ENCODE measurements at regions not wholly inside any gene's neighbourhood (a gene's known extent, or its start where the extent isn't known, plus 50 kb on each side); places are given as distances from the start of the nearest gene placed in this dataset.

GRCh38 chr5:168211936-168212335, 79.5 kb upstream of the WWC1 start:
- no peak overlapping the region for H3K4me3 ChIP-seq (ENCODE audit: low read length)
- no peak for TF ChIP-seq CTCF (IDR thresholded peaks at IDR 0.05; ENCODE audit: insufficient read depth, low read depth, low read length, missing control alignments)
- no peak for DNase-seq (ENCODE audit: low read depth)

- DNase-seq (ENCODE audit: low read depth): no peak
- TF ChIP-seq CTCF (IDR thresholded peaks at IDR 0.05; ENCODE audit: insufficient read depth, low read depth, low read length, missing control alignments): no peak
Measured at GRCh38 chr5:168214071-168214470, 77.4 kb upstream of the WWC1 start.

GRCh38 chr5:168214886-168215285, 76.6 kb upstream of the WWC1 start:
- no peak for DNase-seq (ENCODE audit: low read depth)
- TF ChIP-seq CTCF (IDR thresholded peaks at IDR 0.05; ENCODE audit: insufficient read depth, low read depth, low read length, missing control alignments): no peak

More at GRCh38 chr5:168214071-168214470, 77.4 kb upstream of the WWC1 start:
- H3K4me3 ChIP-seq (ENCODE audit: low read length): no peak overlapping the region

GRCh38 chr5:168215646-168216045, 75.8 kb upstream of the WWC1 start:
- DNase-seq (ENCODE audit: low read depth): no peak

More at GRCh38 chr5:168214886-168215285, 76.6 kb upstream of the WWC1 start:
- no peak overlapping the region for H3K4me3 ChIP-seq (ENCODE audit: low read length)

GRCh38 chr5:168216989-168217388, 74.5 kb upstream of the WWC1 start:
- DNase-seq (ENCODE audit: low read depth): no peak
- no peak overlapping the region for H3K4me3 ChIP-seq (ENCODE audit: low read length)
- TF ChIP-seq CTCF (IDR thresholded peaks at IDR 0.05; ENCODE audit: insufficient read depth, low read depth, low read length, missing control alignments): no peak

More at GRCh38 chr5:168215646-168216045, 75.8 kb upstream of the WWC1 start:
- H3K4me3 ChIP-seq (ENCODE audit: low read length): no peak overlapping the region
- TF ChIP-seq CTCF (IDR thresholded peaks at IDR 0.05; ENCODE audit: insufficient read depth, low read depth, low read length, missing control alignments): no peak

- H3K4me3 ChIP-seq (ENCODE audit: low read length): no peak overlapping the region
- no peak for TF ChIP-seq CTCF (IDR thresholded peaks at IDR 0.05; ENCODE audit: insufficient read depth, low read depth, low read length, missing control alignments)
- DNase-seq (ENCODE audit: low read depth): no peak
Measured at GRCh38 chr5:168217497-168217896, 73.9 kb upstream of the WWC1 start.

GRCh38 chr5:168218746-168219145, 72.7 kb upstream of the WWC1 start:
- no peak overlapping the region for H3K4me3 ChIP-seq (ENCODE audit: low read length)
- peak; percentile 57 for DNase-seq (ENCODE audit: low read depth)
- TF ChIP-seq CTCF (IDR thresholded peaks at IDR 0.05; ENCODE audit: insufficient read depth, low read depth, low read length, missing control alignments): no peak
